HG03378 (cell line): ENCODE measurements at regions not wholly inside any gene's neighbourhood (a gene's known extent, or its start where the extent isn't known, plus 50 kb on each side); places are given as distances from the start of the nearest gene placed in this dataset.
"Not testable (repeated sequence)": the region's sequence is repeated elsewhere in the genome, so short reads cannot be mapped to it uniquely, and the experiment has no call there.

Experiments
- ATAC-seq: cut with Tn5 transposase; IDR thresholded peaks from one replicate; pipeline ENCODE4 v1.9.1; 2021; ENCODE audit warnings: mild to moderate bottlenecking, moderate library complexity; ENCODE audit not compliant: unreplicated experiment

- ATAC-seq = no peak
These were observed 467.4 kb upstream of the ID4 start for GRCh38 chr6:19369785-19370184.

GRCh38 chr6:19370831-19371230 lies 466.3 kb upstream of the ID4 start:
- ATAC-seq = no peak

- ATAC-seq = no peak
These were observed 461.6 kb upstream of the ID4 start for GRCh38 chr6:19375613-19376012.

- no peak for ATAC-seq
These were observed 459.4 kb upstream of the ID4 start for GRCh38 chr6:19377722-19378121.

GRCh38 chr6:19380293-19380692 lies 456.9 kb upstream of the ID4 start:
- no peak for ATAC-seq

GRCh38 chr6:19382676-19383075 lies 454.5 kb upstream of the ID4 start:
- ATAC-seq = no peak

GRCh38 chr6:19391926-19392325 lies 445.2 kb upstream of the ID4 start:
- ATAC-seq = no peak

- no peak for ATAC-seq
These were observed 443.1 kb upstream of the ID4 start for GRCh38 chr6:19394051-19394450.

GRCh38 chr6:19394687-19395086 lies 442.5 kb upstream of the ID4 start:
- no peak for ATAC-seq

GRCh38 chr6:19395316-19395715 lies 441.9 kb upstream of the ID4 start:
- no peak for ATAC-seq

- ATAC-seq = no peak
These were observed 437.8 kb upstream of the ID4 start for GRCh38 chr6:19399406-19399805.

- not testable (repeated sequence) for ATAC-seq
These were observed 432.3 kb upstream of the ID4 start for GRCh38 chr6:19404884-19405283.

GRCh38 chr6:19408331-19408730 lies 428.8 kb upstream of the ID4 start:
- no peak for ATAC-seq

- ATAC-seq = no peak
These were observed 426.7 kb upstream of the ID4 start for GRCh38 chr6:19410481-19410880.

GRCh38 chr6:19413323-19413722 lies 423.8 kb upstream of the ID4 start:
- ATAC-seq = no peak

GRCh38 chr6:19415605-19416326 lies 421.4 kb upstream of the ID4 start:
- ATAC-seq = no peak

- ATAC-seq = no peak
These were observed 420.4 kb upstream of the ID4 start for GRCh38 chr6:19416811-19417210.

- ATAC-seq = no peak
These were observed 419.5 kb upstream of the ID4 start for GRCh38 chr6:19417713-19418112.

GRCh38 chr6:19424853-19425252 lies 412.3 kb upstream of the ID4 start:
- no peak for ATAC-seq

- no peak for ATAC-seq
These were observed 409.6 kb upstream of the ID4 start for GRCh38 chr6:19427548-19427947.

- no peak for ATAC-seq
These were observed 404.1 kb upstream of the ID4 start for GRCh38 chr6:19432966-19433498.

- no peak for ATAC-seq
These were observed 403.1 kb upstream of the ID4 start for GRCh38 chr6:19434065-19434464.

- no peak for ATAC-seq
These were observed 401.4 kb upstream of the ID4 start for GRCh38 chr6:19435755-19436154.
